Epithelial cell of esophagus (primary cell): ENCODE measurements at regions not wholly inside any gene's neighbourhood (a gene's known extent, or its start where the extent isn't known, plus 50 kb on each side); places are given as distances from the start of the nearest gene placed in this dataset.
A peak's percentile ranks its signal among the peaks of the same experiment; 100 is the strongest.

Experiments used
- DNase-seq: peaks from one replicate; pipeline ENCODE4 v3.0.0; 2010; ENCODE audit warnings: low read depth
- H3K4me3 ChIP-seq: 2 replicates; pipeline ENCODE4 v1.5.1; 2011; ENCODE audit warnings: mild to moderate bottlenecking, low read length, control low read depth
- TF ChIP-seq, protein P1 (sequence below): IDR thresholded peaks from 2 replicates; pipeline ENCODE4 v1.5.1; 2011; ENCODE audit warnings: low read depth, mild to moderate bottlenecking, low read length, control low read depth, inconsistent platforms; ENCODE audit not compliant: insufficient read depth; ENCODE audit errors: missing control alignments

DNA sequence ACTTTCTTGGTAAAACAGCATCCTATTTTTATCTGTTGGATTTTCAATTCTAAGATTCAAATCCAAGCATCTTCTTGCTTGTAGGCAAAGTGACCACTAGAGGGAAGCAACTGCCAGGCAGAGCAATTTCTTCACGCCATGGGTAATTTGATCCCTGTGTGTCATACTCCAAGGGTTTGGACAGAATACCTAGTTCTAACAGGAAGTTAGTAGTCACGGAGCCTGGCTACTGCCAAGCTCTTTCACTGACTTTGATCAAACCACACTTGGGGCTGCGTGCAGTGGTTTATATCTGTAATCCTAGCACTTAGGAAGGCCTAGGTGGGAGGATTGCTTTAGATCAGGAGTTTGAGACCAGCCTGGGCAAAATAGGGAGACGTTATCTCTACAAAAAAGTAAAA lies 473.6 kb upstream of the TNC start:
- DNase-seq = peak; percentile 98
- TF ChIP-seq, protein P1, sequence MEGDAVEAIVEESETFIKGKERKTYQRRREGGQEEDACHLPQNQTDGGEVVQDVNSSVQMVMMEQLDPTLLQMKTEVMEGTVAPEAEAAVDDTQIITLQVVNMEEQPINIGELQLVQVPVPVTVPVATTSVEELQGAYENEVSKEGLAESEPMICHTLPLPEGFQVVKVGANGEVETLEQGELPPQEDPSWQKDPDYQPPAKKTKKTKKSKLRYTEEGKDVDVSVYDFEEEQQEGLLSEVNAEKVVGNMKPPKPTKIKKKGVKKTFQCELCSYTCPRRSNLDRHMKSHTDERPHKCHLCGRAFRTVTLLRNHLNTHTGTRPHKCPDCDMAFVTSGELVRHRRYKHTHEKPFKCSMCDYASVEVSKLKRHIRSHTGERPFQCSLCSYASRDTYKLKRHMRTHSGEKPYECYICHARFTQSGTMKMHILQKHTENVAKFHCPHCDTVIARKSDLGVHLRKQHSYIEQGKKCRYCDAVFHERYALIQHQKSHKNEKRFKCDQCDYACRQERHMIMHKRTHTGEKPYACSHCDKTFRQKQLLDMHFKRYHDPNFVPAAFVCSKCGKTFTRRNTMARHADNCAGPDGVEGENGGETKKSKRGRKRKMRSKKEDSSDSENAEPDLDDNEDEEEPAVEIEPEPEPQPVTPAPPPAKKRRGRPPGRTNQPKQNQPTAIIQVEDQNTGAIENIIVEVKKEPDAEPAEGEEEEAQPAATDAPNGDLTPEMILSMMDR = peak; percentile 98
- no peak overlapping the region for H3K4me3 ChIP-seq

DNA sequence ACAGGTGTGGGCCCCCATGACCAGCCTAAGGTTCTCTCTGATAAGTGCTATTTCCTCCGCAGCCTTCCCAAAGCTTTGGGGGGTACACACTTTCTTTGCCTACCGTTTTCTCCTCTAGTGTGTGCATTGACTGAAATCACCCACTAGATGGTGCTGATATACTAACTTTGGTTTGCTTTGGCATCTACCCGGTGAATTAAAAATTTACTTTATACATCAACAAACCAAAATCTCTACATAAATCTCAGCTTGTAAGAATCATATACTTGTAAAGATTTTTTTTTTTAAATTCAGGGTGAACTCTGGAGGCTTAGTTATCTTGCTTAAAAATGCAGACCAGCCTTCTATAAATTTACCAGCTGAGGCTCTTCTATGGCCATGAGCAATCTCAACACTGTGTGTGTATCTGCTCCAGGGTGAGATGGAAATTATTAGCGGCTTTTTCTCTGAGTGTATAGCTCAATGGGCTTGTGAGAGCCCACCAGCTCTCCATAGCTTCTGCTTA lies 475.7 kb upstream of the TNC start:
- TF ChIP-seq, protein P1 = peak; percentile 77
- DNase-seq = peak; percentile 45
- no peak overlapping the region for H3K4me3 ChIP-seq

DNA sequence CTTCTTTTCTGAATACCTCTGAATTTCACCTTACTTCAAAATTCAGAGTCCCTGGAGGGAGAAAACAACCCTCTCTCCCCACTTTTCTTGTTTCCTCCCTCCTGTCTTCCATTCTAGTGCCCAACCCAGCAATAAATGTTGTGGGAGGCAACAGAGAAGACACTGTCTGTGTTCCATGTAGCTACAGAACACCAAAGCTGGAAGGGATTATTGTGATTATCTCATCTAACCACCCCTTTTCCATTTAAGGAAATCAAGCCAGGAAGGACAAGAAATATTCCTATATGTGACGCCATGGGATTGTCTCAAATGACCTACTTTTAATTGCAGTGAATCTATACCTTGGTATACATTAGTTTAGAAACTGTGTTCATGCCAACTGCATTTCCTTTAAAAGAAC lies 476.6 kb upstream of the TNC start:
- H3K4me3 ChIP-seq = no peak overlapping the region
- no peak for DNase-seq
- TF ChIP-seq, protein P1 = no peak

DNA sequence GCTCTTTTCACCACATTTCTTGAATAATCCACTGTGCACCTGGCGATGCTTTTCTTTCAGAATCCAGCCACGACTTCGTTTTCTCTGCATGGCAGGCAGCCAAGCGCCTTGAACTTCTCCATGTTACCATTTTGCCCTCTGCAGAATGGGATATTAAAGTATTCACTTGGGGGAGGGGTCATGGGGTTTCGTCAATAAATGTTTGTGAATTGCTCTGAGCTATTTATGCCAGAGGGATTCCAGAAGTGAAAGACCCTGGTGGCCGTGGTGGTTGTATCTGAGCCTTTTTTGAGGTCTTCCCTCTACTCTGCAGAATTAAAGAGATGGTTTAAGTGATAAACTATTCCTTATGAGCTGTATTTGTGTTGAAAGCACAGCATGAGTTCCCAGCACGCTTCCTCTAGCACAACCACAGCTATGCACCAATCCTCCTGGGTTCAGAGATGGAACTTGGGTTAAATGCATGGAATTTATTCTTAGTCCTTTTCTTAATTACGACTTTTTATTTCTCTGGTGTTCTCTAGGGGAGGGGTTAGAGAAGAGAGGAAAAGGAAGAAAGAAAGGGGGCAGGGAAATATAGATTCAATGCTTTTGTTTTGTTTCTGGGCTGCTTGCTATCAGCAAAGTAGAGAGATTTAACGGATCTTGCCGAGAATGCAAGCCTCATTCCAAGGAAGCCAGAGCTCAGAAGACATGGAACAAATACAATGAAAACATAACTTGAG lies 478.2 kb upstream of the TNC start:
- H3K4me3 ChIP-seq = no peak overlapping the region
- TF ChIP-seq, protein P1 = no peak
- DNase-seq = no peak

DNA sequence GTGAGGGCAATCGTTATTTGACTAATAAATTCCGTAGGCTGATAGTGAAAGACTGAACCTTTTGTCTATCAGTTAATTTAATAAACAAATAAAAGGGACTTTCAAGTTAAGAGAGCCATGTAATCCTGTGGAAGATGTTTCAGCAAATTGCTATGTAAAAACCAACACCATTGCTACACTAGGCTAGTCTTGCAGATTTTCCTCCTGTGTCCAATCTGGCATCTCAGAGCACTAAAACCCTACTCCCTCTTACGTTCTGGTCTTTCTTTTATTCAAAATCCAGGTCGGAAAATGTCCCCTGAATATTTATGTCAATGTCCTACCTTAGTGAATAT lies 478.8 kb upstream of the TNC start:
- TF ChIP-seq, protein P1 = no peak
- H3K4me3 ChIP-seq = no peak overlapping the region
- DNase-seq = no peak

DNA sequence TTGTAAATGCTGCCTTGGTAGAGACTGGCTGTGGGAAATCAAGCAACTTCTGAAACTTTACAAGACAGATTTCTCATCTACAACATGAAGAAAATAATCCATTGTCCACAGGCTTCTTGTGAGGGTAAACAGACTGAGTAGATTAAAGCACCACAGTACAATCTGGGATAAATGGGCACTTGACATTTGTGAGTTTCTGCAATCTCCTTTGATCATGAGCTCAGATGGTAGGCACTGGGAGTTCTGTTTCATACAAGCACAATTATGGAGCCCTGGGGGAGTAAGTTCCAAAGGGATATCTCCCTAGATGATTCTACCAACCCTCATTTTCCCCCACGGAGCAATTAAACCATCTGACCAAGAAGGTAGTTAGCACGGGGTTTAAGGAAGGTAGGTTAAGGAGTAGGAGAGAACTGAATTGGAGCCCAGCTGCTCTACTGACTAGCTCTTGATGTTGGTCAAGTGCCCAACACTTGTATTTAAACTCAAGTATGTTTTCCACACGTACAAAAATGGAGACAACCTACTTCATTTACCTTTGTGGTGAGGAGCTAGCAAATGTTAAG lies 479.5 kb upstream of the TNC start:
- DNase-seq = no peak
- TF ChIP-seq, protein P1 = no peak
- no peak overlapping the region for H3K4me3 ChIP-seq

DNA sequence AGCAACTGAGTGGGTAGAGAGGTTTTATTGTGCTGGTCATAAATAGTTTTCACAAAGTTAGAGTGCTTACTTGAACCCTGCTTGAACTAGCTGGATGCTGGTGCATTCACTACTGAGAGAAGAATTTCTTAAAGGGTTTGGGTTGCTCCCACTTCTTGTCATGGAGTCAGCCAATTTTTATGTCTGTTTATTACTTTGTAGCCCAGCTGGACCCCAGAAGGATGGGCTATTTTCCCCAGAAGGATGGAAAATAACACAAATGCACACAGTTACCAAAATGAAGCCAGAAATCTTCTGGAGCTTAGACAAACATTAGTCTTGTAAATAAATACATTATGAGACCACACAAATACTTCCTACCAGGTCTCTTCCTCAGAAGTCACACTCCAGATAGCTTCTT lies 480.8 kb upstream of the TNC start:
- TF ChIP-seq, protein P1 = no peak
- no peak overlapping the region for H3K4me3 ChIP-seq
- DNase-seq = no peak
